Thyroid gland (tissue), 4 donors: ENCODE measurements at regions not wholly inside any gene's neighbourhood (a gene's known extent, or its start where the extent isn't known, plus 50 kb on each side); places are given as distances from the start of the nearest gene placed in this dataset.
A peak's percentile ranks its signal among the peaks of the same experiment; 100 is the strongest.

Experiments
- DNase-seq, 2 donors: peaks; one replicate each; pipeline ENCODE4 v3.0.0-alpha.2; 2019
- H3K27ac ChIP-seq, 3 donors: fragments of 200-600 bp; sonication (generic); 1 replicate in 2 of 3; 2 replicates in 1 of 3; pipeline ENCODE4 v1.5.1; 2016 to 2019; ENCODE audit warnings: mild to moderate bottlenecking in 1 of 3, moderate library complexity in 1 of 3
- H3K27me3 ChIP-seq: fragments of 200-600 bp; sonication (generic); one replicate; pipeline ENCODE4 v1.5.1; 2019
- H3K36me3 ChIP-seq, 2 donors: fragments of 200-600 bp; sonication (generic); one replicate each; pipeline ENCODE4 v1.5.1; 2016 to 2019
- H3K4me1 ChIP-seq, 2 donors: fragments of 200-600 bp; sonication (generic); one replicate each; pipeline ENCODE4 v1.5.1; 2017 to 2019
- H3K4me3 ChIP-seq, 3 donors: fragments of 200-600 bp; sonication (generic); replicated peaks in 1 of 3; 1 replicate in 2 of 3; 2 replicates in 1 of 3; pipeline ENCODE4 v1.5.1; 2016; ENCODE audit warnings: mild to moderate bottlenecking in 1 of 3
- H3K9me3 ChIP-seq: fragments of 200-600 bp; sonication (generic); one replicate; pipeline ENCODE4 v1.5.1; 2017
- CTCF ChIP-seq, 6 experiments: fragments of 200-600 bp in 3 of 6; fragments of 450-650 bp in 3 of 6; sonication (generic) in 3 of 6; IDR thresholded peaks; one replicate each; pipeline ENCODE4 v1.5.1; 2016 to 2019; ENCODE audit warnings: antibody characterized with exemption in 6 of 6, mild to moderate bottlenecking in 2 of 6, inconsistent platforms in 1 of 6, moderate library complexity in 1 of 6
- POLR2A ChIP-seq, 2 donors: fragments of 450-650 bp; IDR thresholded peaks; one replicate each; pipeline ENCODE4 v1.6.1; 2017; ENCODE audit warnings: antibody characterized with exemption in 2 of 2, mild to moderate bottlenecking in 2 of 2, moderate library complexity in 1 of 2
- WGBS, 2 donors: methylation state at CpG; one replicate each; pipeline ENCODE4 v1.1.5; 2017; 5-methylcytosine and 5-hydroxymethylcytosine counted together
- intact Hi-C: fragments of 100-400 bp; cut with DNase I; formaldehyde crosslinking; loops from one replicate; pipeline ENCODE4 v1.15.1; 2023

GRCh38 chr16:7037495-7037894 is 295.1 kb upstream of the RBFOX1 start:
- Histone ChIP-seq H3K9me3 (no peaks in the 10 kb centered on the region), H3K4me3 (no peak overlapping the region), H3K27ac (no peak overlapping the region), H3K27me3 (no peaks in the 10 kb centered on the region), H3K36me3 (no peaks in the 10 kb centered on the region), H3K4me1 (peaks cover 3 to 17% of the 10 kb centered on the region in 2 donors)
- intact Hi-C loops: no loop called here
- no peak for DNase-seq
- WGBS, 2 donors: 83 to 87% methylated on average over 4 of the region's 4 CpGs
- TF ChIP-seq CTCF (IDR thresholded peaks at IDR 0.05): no peak

- TF ChIP-seq CTCF (IDR thresholded peaks at IDR 0.05) (no peak), POLR2A (IDR thresholded peaks at IDR 0.05) (no peak)
- Histone ChIP-seq H3K27me3 (no peaks in the 10 kb centered on the region), H3K36me3 (no peaks in the 10 kb centered on the region), H3K9me3 (no peaks in the 10 kb centered on the region), H3K27ac (no peak overlapping the region), H3K4me3 (no peak overlapping the region), H3K4me1 (peaks cover 3 to 10% of the 10 kb centered on the region in 2 donors)
- intact Hi-C loops: no loop called here
- WGBS, 2 donors: 67 to 74% methylated on average over 2 of the region's 2 CpGs
- DNase-seq: no peak
Measured at GRCh38 chr16:7031031-7031430, 301.6 kb upstream of the RBFOX1 start.

GRCh38 chr16:7027401-7027800 is 305.2 kb upstream of the RBFOX1 start:
- Histone ChIP-seq H3K4me1 (peaks cover 0 to 5% of the 10 kb centered on the region in 2 donors), H3K36me3 (no peaks in the 10 kb centered on the region), H3K4me3 (no peak overlapping the region), H3K27ac (no peak overlapping the region), H3K27me3 (no peaks in the 10 kb centered on the region), H3K9me3 (no peaks in the 10 kb centered on the region)
- no peak for TF ChIP-seq CTCF (IDR thresholded peaks at IDR 0.05)
- no peak for TF ChIP-seq POLR2A (IDR thresholded peaks at IDR 0.05)
- DNase-seq: no peak
- intact Hi-C loops: no loop called here

GRCh38 chr16:7026639-7027038 is 306.0 kb upstream of the RBFOX1 start:
- TF ChIP-seq POLR2A (IDR thresholded peaks at IDR 0.05) (no peak), CTCF (IDR thresholded peaks at IDR 0.05) (no peak)
- Histone ChIP-seq H3K4me3 (no peak overlapping the region), H3K9me3 (no peaks in the 10 kb centered on the region), H3K27ac (no peak overlapping the region), H3K27me3 (no peaks in the 10 kb centered on the region), H3K4me1 (peaks cover 0 to 5% of the 10 kb centered on the region in 2 donors), H3K36me3 (no peaks in the 10 kb centered on the region)
- DNase-seq: no peak
- WGBS, 2 donors: 71 to 74% methylated on average over 6 of the region's 6 CpGs
- intact Hi-C loops: no loop called here

GRCh38 chr16:7025616-7026190 is 306.9 kb upstream of the RBFOX1 start:
- intact Hi-C loops: no loop called here
- DNase-seq: peak; percentile 77 to 90
- peak in 5 of 6 experiments; percentile 39 to 74 (median 58) for TF ChIP-seq CTCF (IDR thresholded peaks at IDR 0.05)
- TF ChIP-seq POLR2A (IDR thresholded peaks at IDR 0.05): no peak

More at GRCh38 chr16:7025616-7026190, 306.9 kb upstream of the RBFOX1 start:
- Histone ChIP-seq H3K4me1 (no peaks in the 10 kb centered on the region), H3K27ac (no peak overlapping the region), H3K4me3 (no peak overlapping the region), H3K36me3 (no peaks in the 10 kb centered on the region), H3K27me3 (no peaks in the 10 kb centered on the region), H3K9me3 (no peaks in the 10 kb centered on the region)
- 36% methylated on average over 6 to 7 of the region's 7 CpGs for WGBS, 2 donors
